ENCODE measurements at regions not wholly inside any gene's neighbourhood (a gene's known extent, or its start where the extent isn't known, plus 50 kb on each side); places are given as distances from the start of the nearest gene placed in this dataset.

GRCh38 chr22:47282851-47283250 lies 520.4 kb downstream of the TBC1D22A start:
- TF ChIP-seq TCF7L2 (IDR thresholded peaks at IDR 0.05; ENCODE audit: low read depth, low read length) (no peak), CTCF (IDR thresholded peaks at IDR 0.05) (no peak)

All from Panc1 (cell line).